ENCODE measurements at regions not wholly inside any gene's neighbourhood (a gene's known extent, or its start where the extent isn't known, plus 50 kb on each side); places are given as distances from the start of the nearest gene placed in this dataset.

DNA sequence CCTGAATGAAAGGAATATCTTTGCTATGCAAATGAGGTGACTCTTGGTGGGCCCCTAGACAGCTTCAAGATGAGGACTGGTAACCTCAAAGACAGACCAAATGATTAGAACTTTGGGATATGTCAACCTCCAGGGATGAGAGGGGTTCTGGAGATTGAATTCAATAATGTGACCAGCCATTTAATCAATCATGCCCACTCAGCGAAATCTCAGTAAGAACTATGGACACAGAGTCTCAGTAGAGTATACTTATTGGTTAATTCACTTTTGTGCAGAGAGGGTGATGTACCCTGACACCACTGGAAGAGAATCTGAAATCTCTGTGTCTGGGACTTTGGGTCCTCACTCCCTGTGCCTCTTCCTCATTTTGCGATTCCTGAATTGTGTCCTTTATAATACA lies 662.8 kb downstream of the OLFM4 start:
- ATAC-seq (no peak), DNase-seq (no peak)
- Mint-ChIP-seq H3K4me3 (no peak overlapping the region), H3K4me1 (no peaks in the 10 kb centered on the region), H3K27me3 (no peaks in the 10 kb centered on the region), H3K27ac (no peak overlapping the region), H3K36me3 (ENCODE audit: low read depth) (no peaks in the 10 kb centered on the region), H3K9me3 (peaks cover 5% of the 10 kb centered on the region)

DNA sequence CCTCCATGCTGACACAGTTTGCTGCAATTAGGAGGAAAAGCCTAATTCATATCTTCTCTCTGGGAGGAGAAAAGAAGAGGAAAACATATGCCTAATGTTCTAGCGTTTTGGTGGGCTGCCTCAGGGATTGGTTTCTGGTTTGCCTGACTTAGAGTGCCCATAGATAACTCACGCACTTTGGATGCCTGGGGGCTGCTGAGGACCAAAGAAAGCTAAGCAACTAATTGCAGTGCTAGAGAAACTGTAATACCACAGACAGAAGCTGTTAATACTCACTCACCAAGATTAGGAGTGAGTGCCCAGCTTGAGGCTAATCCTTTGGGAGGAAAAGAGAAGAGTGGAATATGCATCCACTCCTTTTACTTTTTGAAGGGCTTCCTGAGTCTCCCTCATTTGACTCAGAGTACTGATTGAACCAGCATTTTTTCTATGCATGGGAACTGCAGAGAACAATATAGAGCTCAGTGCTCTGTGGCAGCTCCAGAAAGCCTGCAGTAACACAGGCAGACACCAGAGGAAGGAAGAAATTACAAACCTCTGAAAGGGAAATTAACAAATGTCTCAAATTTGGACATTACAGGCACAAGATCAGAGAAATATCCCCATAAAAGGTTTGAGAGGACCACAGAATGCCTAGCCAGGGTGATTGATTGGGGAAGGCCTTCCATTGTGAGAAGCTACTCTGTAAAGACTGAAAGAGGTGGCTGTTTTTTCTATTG lies 666.4 kb downstream of the OLFM4 start:
- Mint-ChIP-seq H3K9me3 (peaks cover 18% of the 10 kb centered on the region), H3K4me1 (no peaks in the 10 kb centered on the region), H3K27ac (no peak overlapping the region), H3K27me3 (no peaks in the 10 kb centered on the region), H3K36me3 (ENCODE audit: low read depth) (no peaks in the 10 kb centered on the region), H3K4me3 (no peak overlapping the region)
- DNase-seq (no peak), ATAC-seq (no peak)

DNA sequence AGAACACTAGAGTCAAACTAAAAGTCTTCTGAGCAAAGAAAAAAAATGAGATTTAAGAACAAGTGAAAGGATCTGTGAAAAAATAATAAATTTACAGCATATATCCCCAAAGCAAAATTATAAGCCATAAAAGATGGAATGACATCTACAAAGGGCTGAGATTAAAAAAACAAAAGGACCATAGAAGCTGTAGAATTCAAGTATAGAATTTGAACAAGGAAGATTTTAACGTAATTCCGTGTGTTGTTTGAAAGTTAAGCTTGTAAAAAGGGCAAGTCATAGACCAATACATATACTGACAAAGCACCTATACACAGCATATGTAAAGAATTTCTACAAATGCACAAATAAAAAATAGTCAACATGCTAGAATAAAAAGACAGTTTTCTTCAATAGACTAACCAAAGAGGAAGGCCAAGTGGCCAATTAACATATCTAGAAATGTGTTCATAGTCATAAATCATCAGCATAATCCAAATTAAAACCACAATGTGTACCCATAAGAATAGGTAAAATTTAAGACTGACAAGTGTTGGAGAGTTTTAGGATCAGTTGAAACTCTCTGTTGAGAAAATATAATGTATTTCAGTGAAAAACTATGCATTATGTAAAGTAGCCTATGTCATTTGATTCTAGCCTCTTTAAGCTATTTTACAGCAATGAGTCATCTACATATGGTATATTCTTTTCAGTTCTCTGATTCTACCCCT lies 674.9 kb downstream of the OLFM4 start:
- Mint-ChIP-seq H3K36me3 (ENCODE audit: low read depth) (no peaks in the 10 kb centered on the region), H3K4me3 (no peak overlapping the region), H3K4me1 (no peaks in the 10 kb centered on the region), H3K27ac (no peak overlapping the region), H3K9me3 (peaks cover 11% of the 10 kb centered on the region), H3K27me3 (no peaks in the 10 kb centered on the region)
- ATAC-seq: no peak
- DNase-seq: no peak

DNA sequence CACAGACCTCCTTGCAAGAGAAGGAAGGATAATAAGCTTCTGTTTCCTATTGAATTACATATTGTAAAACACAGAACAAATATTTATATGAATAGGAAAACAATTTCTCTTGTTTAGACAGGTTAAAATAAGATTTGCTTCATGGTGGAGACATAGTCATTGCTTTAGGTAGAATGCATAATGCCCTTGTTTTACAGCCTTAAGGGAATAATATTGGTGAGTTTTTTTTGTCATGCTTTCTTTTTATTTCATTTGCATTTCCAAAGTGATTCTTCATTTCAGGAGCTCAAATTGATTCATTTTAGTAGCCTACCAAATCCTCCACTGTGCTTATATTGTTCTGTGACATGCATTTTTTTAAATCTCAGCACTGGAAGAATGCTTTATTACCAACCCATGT lies 690.7 kb downstream of the OLFM4 start:
- Mint-ChIP-seq H3K36me3 (ENCODE audit: low read depth) (no peaks in the 10 kb centered on the region), H3K4me1 (no peaks in the 10 kb centered on the region), H3K27ac (no peak overlapping the region), H3K4me3 (no peak overlapping the region), H3K9me3 (peaks cover 22% of the 10 kb centered on the region), H3K27me3 (no peaks in the 10 kb centered on the region)
- DNase-seq: no peak
- ATAC-seq: no peak

DNA sequence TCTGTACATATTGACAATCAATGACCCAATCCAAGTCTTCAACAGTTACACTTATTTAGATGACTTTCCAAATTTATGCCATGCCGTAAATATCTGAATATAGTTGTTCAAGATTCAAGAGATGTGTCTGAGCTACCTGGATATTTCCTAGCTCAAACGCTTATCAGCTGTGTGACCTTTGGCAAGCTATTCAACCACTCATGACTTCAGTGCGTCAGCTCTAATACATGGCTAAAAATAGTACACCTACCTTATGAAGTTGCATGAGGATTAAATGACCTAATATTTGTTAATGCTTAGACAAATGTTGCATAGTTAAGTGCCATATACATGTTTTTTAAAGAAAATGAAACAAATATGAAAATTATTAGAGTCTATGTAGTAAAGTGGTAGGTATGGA lies 704.1 kb downstream of the OLFM4 start:
- no peak for ATAC-seq

DNA sequence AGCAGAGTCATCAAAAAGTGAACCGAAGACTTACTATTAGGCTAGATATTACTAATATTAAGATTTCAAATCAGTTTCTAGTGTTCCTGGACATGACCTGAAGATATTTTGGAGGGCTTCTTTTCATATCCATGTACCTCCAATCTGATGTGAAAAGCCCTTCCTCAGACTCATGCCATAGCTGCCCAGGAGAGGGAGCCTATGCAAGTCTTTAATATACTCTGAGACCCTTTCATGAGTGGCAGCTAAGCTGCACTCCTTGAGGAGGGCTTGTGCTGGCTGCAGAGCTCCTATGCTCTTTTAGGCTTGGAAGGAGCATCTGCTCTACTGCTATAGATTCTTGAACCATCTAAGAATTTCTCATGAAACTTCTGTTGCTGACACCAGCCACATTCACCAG lies 715.3 kb downstream of the OLFM4 start:
- H3K27me3 Mint-ChIP-seq: no peaks in the 10 kb centered on the region
- H3K4me1 Mint-ChIP-seq: no peaks in the 10 kb centered on the region
- no peaks in the 10 kb centered on the region for H3K36me3 Mint-ChIP-seq (ENCODE audit: low read depth)
- no peak for ATAC-seq
- no peak overlapping the region for H3K4me3 Mint-ChIP-seq
- H3K27ac Mint-ChIP-seq: no peak overlapping the region
- peaks cover 16% of the 10 kb centered on the region for H3K9me3 Mint-ChIP-seq
- DNase-seq: no peak

More for the DNA sequence above, 704.1 kb downstream of the OLFM4 start:
- Mint-ChIP-seq H3K27me3 (no peaks in the 10 kb centered on the region), H3K9me3 (peaks cover 15% of the 10 kb centered on the region), H3K4me3 (no peak overlapping the region), H3K27ac (no peak overlapping the region), H3K4me1 (no peaks in the 10 kb centered on the region), H3K36me3 (ENCODE audit: low read depth) (no peaks in the 10 kb centered on the region)
- DNase-seq: no peak

DNA sequence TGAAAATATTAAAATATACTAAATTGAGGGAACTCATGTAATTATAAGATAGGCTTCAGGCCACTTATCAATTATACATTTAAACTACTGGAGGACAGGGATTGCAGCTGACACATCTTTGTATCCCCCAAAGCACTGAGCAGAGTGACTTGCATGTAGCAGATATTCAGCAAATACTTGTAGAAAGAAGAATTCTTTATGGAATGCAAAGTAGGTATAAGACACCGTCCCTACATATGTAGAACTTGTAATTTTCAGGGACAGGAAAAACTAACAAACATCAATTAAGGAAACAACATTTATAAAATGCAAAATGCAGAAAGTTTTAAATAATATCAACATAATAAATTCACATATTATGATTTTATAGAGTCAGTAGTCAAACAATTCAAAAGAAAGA lies 719.2 kb downstream of the OLFM4 start:
- Mint-ChIP-seq H3K27ac (no peak overlapping the region), H3K36me3 (ENCODE audit: low read depth) (no peaks in the 10 kb centered on the region), H3K27me3 (no peaks in the 10 kb centered on the region), H3K9me3 (peaks cover 5% of the 10 kb centered on the region), H3K4me3 (no peak overlapping the region), H3K4me1 (no peaks in the 10 kb centered on the region)
- DNase-seq (no peak), ATAC-seq (no peak)

DNA sequence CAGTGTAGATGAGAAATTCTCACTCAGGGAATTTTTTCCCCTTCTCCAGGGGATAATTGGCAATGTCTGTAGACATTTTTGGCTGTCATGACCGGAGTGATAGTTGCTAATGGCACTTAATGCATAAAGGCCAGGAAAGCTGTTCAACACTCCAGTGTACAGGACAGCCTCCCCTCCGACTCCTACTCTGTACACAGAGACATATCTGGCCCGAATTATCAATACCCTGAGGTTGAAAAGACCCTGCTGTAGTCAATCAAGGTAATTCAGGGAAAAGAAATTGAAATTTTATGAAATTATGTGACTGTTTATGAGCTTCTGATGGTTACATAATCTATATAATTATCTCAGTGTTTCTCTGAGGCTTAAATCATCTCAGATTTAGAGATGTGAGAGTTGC lies 720.7 kb downstream of the OLFM4 start:
- no peak overlapping the region for H3K27ac Mint-ChIP-seq
- no peaks in the 10 kb centered on the region for H3K4me1 Mint-ChIP-seq
- DNase-seq (no peak), ATAC-seq (no peak)
- peaks cover 6% of the 10 kb centered on the region for H3K9me3 Mint-ChIP-seq
- no peaks in the 10 kb centered on the region for H3K36me3 Mint-ChIP-seq (ENCODE audit: low read depth)
- H3K4me3 Mint-ChIP-seq: no peak overlapping the region
- no peaks in the 10 kb centered on the region for H3K27me3 Mint-ChIP-seq

DNA sequence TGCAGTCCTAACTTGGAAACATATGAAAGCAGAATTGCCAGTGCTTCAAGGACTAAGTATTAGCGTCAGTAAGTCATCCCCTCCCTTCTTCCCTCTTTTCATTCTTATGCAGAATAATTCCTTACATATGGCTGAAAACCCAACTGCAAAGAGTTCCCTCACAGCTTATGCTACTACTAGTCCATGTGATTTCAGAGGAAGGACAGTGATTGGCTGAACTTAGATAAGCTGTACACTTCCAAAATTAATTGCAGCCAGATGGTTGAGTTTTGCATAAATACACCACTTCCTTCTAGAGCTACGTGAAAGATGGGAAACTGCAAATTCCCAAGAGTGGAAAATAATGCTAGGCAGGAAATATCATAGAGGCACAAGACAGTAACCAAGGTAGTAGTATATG lies 730.4 kb downstream of the OLFM4 start:
- Mint-ChIP-seq H3K9me3 (peaks cover 18% of the 10 kb centered on the region), H3K27me3 (no peaks in the 10 kb centered on the region), H3K4me3 (no peak overlapping the region), H3K27ac (no peak overlapping the region), H3K36me3 (ENCODE audit: low read depth) (no peaks in the 10 kb centered on the region), H3K4me1 (no peaks in the 10 kb centered on the region)
- DNase-seq (no peak), ATAC-seq (no peak)

DNA sequence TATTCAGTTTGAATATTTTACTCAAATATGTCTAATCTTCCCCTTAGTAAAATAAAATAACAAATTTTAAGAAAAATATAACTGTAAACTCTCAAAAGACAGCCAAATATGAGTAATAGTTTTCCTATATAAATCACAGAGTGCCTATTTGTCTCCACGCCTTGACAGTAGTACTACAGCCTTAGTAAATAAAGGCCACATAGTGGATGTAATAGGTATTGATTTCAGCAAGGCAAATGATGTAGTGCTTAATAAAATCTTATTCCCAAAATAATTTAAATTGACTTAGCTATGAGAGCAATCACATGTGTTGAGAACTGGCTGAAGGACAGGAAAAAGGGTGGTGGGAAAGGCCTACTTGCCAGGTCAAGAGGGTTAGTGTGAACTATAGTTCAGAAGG lies 747.2 kb downstream of the OLFM4 start:
- Mint-ChIP-seq H3K27me3 (no peaks in the 10 kb centered on the region), H3K4me1 (no peaks in the 10 kb centered on the region), H3K9me3 (peaks cover 3% of the 10 kb centered on the region), H3K36me3 (ENCODE audit: low read depth) (no peaks in the 10 kb centered on the region), H3K27ac (no peak overlapping the region), H3K4me3 (no peak overlapping the region)
- DNase-seq: no peak
- no peak for ATAC-seq

DNA sequence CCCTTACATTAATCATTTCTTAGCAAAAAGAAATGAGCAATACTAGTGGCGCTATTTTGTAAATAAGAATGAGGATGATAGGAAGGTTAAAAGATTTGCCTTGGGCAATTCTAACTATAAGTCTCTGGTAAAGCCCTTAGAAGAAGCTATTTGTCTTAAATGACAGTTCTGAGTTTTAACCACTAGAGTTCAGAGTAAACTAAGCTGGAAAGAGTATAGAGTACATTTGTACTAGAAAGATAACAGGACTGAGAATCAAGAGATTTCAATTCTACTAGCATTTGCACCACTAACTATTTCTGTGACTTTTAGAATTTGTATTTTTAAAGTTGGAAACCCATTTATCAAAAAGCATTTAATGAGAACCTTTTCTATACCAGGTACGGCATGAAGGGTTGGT lies 750.3 kb downstream of the OLFM4 start:
- ATAC-seq (no peak), DNase-seq (no peak)
- Mint-ChIP-seq H3K9me3 (no peaks in the 10 kb centered on the region), H3K4me1 (no peaks in the 10 kb centered on the region), H3K27me3 (no peaks in the 10 kb centered on the region), H3K4me3 (no peak overlapping the region), H3K36me3 (ENCODE audit: low read depth) (no peaks in the 10 kb centered on the region), H3K27ac (no peak overlapping the region)

DNA sequence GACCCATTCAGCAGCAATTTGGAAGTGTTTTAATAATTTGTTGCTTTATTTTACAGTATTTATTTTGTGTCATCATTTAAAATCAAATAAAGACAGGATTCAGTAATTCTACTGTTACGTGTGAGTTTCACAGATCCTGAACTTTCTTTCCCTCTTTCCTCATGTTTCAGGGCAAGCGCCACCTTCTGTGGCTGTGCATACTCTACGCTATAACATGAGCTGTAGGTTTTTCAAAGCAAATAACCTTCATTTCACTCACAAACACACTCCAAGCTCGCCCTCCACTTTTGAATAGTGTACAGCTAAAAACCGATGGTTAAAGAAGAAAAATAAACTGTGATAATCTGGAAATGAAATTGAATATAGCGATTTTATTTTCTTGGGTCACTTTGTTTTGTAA lies 753.3 kb downstream of the OLFM4 start:
- H3K4me1 Mint-ChIP-seq: peaks cover 2% of the 10 kb centered on the region
- ATAC-seq: no peak
- H3K4me3 Mint-ChIP-seq: no peak overlapping the region
- no peaks in the 10 kb centered on the region for H3K27me3 Mint-ChIP-seq
- no peak for DNase-seq
- no peaks in the 10 kb centered on the region for H3K9me3 Mint-ChIP-seq
- no peak overlapping the region for H3K27ac Mint-ChIP-seq
- no peaks in the 10 kb centered on the region for H3K36me3 Mint-ChIP-seq (ENCODE audit: low read depth)

DNA sequence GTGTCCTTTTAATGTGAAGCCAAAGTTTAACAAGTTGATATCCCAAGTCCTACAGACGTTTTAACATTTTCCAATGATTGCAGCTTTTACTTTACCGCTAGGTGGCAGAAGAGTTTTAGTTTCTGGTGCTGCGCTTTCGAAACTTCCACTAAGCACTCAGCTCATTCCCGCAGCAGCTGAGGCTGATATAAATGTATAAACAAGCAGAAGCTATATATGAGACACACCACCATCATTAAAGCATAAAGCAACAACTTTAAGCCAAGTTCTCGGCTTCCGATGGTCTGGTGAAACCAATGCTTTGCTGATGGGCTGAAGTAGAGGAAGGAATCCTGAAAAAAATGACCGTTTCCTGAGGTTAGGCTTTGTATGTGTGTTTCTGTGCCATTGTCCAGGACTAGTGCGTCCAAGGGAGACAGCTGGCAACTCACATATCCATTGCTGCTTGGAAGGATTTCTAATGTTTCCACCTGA lies 753.9 kb downstream of the OLFM4 start:
- DNase-seq (no peak), ATAC-seq (no peak)
- Mint-ChIP-seq H3K27ac (no peak overlapping the region), H3K4me3 (no peak overlapping the region), H3K36me3 (ENCODE audit: low read depth) (no peaks in the 10 kb centered on the region), H3K27me3 (no peaks in the 10 kb centered on the region), H3K4me1 (peaks cover 2% of the 10 kb centered on the region), H3K9me3 (no peaks in the 10 kb centered on the region)

DNA sequence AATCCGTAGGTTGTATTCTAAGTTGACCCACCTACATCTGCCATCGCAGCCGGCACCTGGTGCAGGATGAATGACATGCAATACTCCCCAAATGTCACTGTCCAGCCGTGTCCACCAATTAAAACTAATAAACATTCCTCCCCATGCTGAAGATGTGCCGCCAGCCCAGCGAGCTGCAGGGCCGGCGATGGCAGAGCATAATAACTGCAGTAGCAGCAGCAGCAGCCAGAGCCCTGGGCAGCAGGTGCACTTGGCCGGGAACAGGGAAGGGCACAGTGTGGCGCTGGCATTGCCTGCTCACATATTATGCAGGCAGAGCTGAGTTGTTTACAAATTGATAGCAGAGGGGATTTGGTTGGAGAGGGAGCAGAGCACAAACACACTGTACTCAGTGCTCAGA lies 754.9 kb downstream of the OLFM4 start:
- Mint-ChIP-seq H3K36me3 (ENCODE audit: low read depth) (no peaks in the 10 kb centered on the region), H3K27me3 (no peaks in the 10 kb centered on the region), H3K4me1 (peaks cover 2% of the 10 kb centered on the region), H3K27ac (no peak overlapping the region), H3K4me3 (no peak overlapping the region), H3K9me3 (no peaks in the 10 kb centered on the region)
- ATAC-seq (no peak), DNase-seq (no peak)

DNA sequence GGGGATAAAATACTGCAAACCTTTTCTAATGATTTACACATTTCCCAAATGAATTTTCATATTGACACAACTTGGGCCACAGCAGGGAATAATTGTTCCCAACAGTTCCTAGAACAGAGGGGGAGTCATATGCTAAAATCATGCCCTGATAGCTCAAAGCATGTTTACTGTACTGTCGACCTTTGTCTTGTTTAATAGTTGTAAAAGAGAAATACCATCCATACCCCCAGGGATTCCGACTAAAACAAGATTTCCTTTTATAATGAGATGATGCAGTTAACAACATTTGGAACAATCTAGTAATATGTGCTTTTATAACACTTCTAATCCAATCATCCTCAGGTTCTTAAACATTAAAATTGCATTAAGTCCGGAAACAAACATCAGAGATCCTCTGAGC lies 759.7 kb downstream of the OLFM4 start:
- Mint-ChIP-seq H3K36me3 (ENCODE audit: low read depth) (no peaks in the 10 kb centered on the region), H3K9me3 (no peaks in the 10 kb centered on the region), H3K4me3 (no peak overlapping the region), H3K27me3 (no peaks in the 10 kb centered on the region), H3K27ac (no peak overlapping the region), H3K4me1 (peaks cover 2% of the 10 kb centered on the region)
- DNase-seq (no peak), ATAC-seq (no peak)

Measured in activated naive CD8-positive, alpha-beta T cell treated with anti-CD3 and anti-CD28 coated beads, Interleukin-2, amount 50 U/mL, for 24 hours (primary cell).